GM19035 (cell line): ENCODE measurements at regions not wholly inside any gene's neighbourhood (a gene's known extent, or its start where the extent isn't known, plus 50 kb on each side); places are given as distances from the start of the nearest gene placed in this dataset.
"Not testable (repeated sequence)": the region's sequence is repeated elsewhere in the genome, so short reads cannot be mapped to it uniquely, and the experiment has no call there.

Experiments
- ATAC-seq: cut with Tn5 transposase; IDR thresholded peaks from one replicate; pipeline ENCODE4 v1.9.1; 2021; ENCODE audit not compliant: unreplicated experiment

- ATAC-seq: no peak
Measured at GRCh38 chr11:56883371-56883987, 105.2 kb upstream of the OR5AK2 start.

GRCh38 chr11:56876621-56877275, 112.0 kb upstream of the OR5AK2 start:
- no peak for ATAC-seq

- ATAC-seq: no peak
Measured at GRCh38 chr11:56855217-56855616, 106.7 kb upstream of the OR9G4 start.

- no peak for ATAC-seq
Measured at GRCh38 chr11:56852131-56852530, 103.6 kb upstream of the OR9G4 start.

- ATAC-seq: no peak
Measured at GRCh38 chr11:56849852-56850251, 101.4 kb upstream of the OR9G4 start.

- ATAC-seq: no peak
Measured at GRCh38 chr11:56849250-56849649, 100.8 kb upstream of the OR9G4 start.

GRCh38 chr11:56848141-56848809, 99.8 kb upstream of the OR9G4 start:
- no peak for ATAC-seq

- no peak for ATAC-seq
Measured at GRCh38 chr11:56846631-56847576, 98.4 kb upstream of the OR9G4 start.

- ATAC-seq: no peak
Measured at GRCh38 chr11:56845121-56845732, 96.7 kb upstream of the OR9G4 start.

GRCh38 chr11:56843816-56844215, 95.3 kb upstream of the OR9G4 start:
- ATAC-seq: no peak

GRCh38 chr11:56842814-56843794, 94.6 kb upstream of the OR9G4 start:
- no peak for ATAC-seq

- ATAC-seq: peak; percentile 83
Measured at GRCh38 chr11:56841210-56841810, 92.8 kb upstream of the OR9G4 start.

GRCh38 chr11:56827357-56827756, 78.9 kb upstream of the OR9G4 start:
- ATAC-seq: not testable (repeated sequence)

- no peak for ATAC-seq
Measured at GRCh38 chr11:56819916-56820315, 71.4 kb upstream of the OR9G4 start.

- no peak for ATAC-seq
Measured at GRCh38 chr11:56817661-56818060, 69.2 kb upstream of the OR9G4 start.

- no peak for ATAC-seq
Measured at GRCh38 chr11:56816259-56816658, 67.8 kb upstream of the OR9G4 start.

- no peak for ATAC-seq
Measured at GRCh38 chr11:56808326-56808725, 59.8 kb upstream of the OR9G4 start.

GRCh38 chr11:56799691-56800210, 51.3 kb upstream of the OR9G4 start:
- ATAC-seq: no peak
